ELR (cell line): ENCODE measurements at regions not wholly inside any gene's neighbourhood (a gene's known extent, or its start where the extent isn't known, plus 50 kb on each side); places are given as distances from the start of the nearest gene placed in this dataset.
"Not testable (repeated sequence)": the region's sequence is repeated elsewhere in the genome, so short reads cannot be mapped to it uniquely, and the experiment has no call there.

ENCODE experiments used
- DNase-seq: peaks from one replicate; pipeline ENCODE4 v3.0.0-alpha.2; 2015; ENCODE audit warnings: low read depth

DNA sequence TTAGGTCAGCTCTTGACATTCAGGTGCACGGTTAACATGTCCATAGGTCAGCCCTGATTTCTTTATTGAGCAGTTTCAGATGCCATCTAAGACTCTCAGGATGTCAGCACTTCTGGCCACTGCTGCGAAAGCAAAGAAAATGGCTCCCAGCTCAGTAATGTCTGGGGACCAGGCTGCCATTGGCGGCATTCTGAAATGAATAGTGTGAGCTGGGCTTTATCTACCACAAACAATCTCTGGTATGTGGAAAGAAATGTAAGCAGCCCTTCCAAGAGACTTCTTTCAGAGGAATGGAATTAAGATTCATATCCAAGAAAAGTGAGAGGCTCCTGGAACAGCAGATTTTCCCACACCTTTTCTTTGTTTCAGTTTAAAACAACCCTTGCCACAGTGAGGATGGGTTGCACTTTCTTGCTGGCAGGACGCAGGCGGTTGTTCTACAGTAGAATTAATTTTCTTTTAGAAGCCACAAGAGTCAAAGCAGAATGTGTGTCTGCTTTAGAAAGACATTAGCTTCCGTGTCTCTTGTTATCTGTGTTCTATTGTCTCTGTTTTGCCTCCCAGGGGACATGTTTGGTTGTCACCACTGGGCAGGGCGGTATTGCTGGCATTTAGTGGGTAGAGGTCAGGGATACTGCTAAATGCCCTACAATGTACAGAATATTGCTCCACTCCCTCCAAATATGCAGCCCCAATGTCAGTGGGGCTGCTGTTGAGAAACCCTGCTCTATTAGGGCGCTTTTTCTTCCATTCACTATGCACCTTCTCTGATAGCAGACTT is 149.9 kb upstream of the ANKH start:
- peak; percentile 58 for DNase-seq

DNA sequence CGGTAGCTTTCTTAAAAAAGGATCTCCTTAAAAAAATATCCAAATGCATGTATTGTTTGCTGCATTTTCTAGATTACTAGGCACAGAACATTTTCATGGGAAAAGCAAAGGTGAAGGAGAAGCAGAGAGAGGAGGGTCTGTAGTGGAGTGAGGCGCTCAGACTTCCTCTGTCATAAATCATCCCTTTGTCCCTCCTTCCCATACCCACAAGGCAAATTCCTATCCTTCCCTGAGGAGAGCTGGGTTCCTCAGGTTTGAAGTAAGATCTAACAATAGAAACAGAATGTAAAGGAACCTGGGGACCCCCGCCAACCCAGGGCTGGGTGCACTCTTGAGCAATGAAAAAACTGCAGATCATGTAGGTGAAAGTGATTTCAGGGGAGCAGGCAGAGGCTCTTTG is 149.2 kb upstream of the ANKH start:
- no peak for DNase-seq

DNA sequence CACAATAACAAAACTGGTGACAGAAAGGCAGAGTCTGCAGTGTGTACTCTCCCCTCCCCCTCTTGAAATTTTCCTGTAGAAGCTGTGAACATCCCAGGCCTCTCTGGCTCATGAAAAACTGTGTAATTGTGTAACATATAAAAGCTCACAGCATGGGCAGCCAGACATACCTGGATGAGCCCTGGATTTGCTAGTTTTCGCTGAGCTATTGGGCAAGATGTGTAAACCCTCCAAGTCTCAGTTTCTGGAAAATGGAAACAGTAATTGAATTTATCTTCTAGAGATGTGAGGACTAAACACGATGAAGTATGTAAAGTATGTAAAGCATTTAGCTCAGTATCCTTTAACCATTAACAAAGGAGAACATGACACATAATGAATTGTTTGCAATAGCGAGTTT is 143.2 kb upstream of the ANKH start:
- peak; percentile 26 for DNase-seq

DNA sequence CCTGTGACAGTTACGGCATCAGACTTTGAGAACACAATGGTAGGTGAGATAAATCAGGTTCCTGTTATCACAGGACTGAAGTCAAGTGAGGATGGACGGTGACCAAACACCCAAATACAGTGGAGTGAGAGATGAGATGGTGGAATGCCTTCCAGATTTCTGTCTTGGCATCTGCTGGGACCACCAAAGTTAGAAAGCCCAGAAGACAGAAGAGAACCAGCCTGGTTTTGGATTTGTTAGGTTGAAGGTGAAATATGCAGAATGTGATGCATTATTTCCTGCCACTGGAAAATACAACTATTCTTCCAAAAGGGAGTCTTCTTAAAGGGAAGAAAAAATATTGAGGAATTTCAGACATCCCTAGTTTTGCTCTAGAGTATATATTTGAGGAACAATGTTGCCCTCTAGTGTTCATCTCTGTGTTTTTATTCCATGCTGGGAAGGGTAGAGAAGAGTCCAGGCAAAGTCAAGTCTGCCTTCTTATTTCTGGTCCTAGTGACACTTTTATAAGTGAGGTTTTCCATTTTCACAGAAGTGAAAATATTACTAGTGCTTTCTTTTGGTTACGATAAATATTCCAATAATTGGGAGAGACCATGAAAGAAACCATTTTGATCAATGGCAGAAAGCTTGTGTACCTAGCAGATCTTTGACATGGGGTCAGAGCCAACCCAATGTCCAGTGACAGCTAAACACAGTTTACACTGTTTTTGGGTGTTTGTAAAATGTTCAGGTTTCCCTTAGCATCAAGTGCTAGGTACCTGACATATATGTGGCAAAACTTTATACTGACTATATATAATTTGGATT is 142.3 kb upstream of the ANKH start:
- DNase-seq = peak; percentile 83

DNA sequence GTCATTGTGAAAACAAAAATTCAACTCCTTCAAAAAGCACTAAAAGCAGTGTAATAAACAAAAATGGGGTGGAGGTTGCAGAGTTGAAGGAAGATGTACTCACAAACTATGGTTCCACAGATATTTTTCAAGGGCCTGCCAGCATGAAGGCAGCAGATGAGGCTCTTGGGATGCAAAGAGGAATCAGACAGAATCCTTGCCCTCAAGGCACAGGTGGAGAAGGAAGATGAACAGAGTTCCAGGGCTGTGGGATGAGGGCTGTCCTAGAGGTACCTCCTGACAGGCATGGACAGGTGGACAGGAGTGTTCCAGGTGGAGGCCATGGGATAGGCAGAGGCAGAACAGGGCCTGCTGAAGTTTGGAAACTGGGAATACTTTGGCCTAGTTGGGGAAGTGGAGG is 140.5 kb upstream of the ANKH start:
- DNase-seq = no peak

DNA sequence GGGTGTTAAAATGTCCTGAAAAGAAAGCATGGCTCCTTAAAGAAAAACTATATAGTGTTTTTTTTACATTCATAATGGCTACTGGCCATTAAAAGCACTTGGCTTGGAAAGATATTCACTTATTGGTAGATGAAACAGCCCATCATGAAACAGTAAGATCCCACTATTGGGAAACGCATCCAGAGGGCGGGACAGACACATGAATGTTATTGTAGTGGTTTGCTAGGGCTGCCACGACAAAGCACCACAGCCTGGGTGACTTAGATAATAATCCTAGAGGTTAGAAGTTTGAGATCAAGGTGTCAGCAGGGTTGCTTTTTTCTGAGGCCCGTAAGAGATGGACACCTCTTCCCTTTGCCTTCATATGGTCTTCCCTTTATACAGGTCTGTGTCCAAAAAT is 139.4 kb upstream of the ANKH start:
- peak; percentile 24 for DNase-seq

DNA sequence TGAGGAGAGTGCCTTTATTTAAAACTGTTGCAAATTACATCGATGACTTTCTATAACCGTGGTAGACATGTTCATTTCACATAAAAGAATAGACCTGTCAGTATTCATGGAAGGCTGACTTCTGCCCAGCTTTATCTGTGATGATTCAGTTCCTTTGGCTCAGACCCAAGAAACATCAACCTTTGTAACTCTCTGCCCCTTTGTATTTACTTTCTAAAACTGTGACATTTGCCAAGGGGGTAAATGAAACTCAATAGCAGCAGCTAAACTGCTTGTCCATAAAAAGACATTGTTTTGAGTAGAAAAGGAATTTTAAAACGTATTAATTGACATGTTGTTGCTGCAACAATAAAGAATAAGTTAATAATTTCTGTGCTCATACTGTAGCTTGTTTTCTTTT is 137.8 kb upstream of the ANKH start:
- DNase-seq = peak; percentile 77

DNA sequence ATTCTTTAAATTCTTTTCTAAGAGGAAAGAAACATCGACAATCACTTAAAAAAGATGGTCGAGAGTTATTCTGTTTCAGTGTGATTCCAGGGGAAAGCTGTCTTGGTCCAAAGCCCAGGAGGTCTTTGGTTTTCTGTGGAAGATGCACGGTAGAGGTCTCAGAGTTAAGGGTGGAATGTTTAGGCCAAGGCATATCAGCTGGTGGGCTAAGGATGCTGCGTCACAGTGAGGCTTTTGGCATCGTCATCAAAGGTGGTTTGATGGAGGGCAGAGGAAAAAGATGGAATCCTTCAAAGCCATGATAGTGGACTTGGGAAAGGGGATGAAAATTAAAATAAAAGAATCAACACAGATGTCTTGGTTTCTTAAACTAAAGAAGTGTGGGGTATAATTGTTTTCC is 137.3 kb upstream of the ANKH start:
- no peak for DNase-seq

DNA sequence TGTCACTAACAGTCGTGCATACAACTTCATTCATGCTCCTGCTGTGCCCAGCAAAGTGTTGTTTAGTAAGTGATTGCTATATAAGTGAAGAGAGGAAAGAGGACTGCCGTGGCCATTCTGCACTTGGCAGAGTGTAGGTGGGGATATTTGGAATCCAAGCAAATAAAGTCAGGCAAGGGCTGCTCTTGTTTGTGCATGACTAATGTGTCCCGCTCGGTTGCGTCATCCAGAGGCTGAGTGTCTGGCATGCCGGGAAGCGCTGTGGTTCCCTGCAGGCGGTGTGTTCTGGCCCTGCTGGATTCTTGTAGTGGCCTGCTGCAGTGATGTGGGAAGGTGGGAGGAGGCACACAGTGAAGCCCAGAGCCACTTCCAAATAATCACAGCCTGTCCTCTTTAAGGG is 136.9 kb upstream of the ANKH start:
- peak; percentile 94 for DNase-seq

DNA sequence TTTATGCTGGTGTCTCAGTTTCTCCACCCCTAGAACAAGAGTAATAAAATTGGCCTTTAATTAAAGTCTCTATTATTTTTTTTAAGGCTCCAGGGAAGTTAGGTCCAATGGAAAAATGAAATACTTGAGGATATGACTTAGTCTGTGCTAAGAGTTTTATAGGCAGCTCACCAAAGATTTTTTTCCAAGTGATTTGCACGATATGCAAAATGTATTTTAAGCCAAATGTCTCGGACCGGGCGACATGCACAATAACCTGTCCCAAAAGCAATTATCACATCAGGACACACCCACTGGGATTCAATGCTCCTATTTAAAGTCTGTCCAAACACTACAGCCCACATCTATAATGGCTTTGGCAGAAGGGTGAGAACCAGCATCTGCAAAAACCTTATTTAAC is 136.1 kb upstream of the ANKH start:
- DNase-seq = no peak

DNA sequence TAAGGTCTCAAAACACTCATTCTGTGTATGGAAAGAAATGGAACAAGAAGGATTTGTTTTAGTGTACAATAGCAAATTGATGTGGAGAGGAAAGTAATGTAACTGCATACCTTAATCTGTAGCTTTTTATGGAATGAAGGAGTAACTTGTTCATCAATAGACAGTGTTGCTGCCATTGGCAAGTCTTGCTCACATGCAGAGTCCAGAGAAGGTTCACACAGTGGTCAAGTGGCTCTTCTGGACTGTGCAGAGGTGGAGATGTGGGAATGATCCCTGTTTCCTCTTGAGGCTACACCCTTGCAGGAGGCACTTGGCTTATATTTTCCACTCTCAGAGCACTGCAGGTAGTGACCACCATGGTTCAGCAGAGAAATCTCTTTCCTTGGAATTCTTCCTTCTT is 132.9 kb upstream of the ANKH start:
- no peak for DNase-seq

DNA sequence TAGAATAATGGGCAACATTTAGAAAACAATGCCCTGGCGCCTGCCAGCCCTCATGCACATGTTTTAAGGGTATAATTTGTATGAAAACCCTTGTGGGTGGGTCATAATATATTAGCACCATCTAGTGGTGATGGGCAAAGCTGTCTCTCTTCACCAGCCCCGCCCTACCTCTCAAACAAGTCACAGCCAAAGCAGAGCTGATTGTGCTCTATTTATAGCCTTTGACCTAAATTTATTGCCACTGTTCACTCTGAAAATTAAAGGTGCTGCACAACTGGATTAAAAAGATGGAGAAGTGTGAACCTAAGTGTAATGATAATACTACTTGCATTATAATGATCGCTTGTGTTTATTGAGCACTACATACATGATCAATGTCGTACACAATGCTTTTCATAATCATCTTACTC is 131.9 kb upstream of the ANKH start:
- peak; percentile 76 for DNase-seq

DNA sequence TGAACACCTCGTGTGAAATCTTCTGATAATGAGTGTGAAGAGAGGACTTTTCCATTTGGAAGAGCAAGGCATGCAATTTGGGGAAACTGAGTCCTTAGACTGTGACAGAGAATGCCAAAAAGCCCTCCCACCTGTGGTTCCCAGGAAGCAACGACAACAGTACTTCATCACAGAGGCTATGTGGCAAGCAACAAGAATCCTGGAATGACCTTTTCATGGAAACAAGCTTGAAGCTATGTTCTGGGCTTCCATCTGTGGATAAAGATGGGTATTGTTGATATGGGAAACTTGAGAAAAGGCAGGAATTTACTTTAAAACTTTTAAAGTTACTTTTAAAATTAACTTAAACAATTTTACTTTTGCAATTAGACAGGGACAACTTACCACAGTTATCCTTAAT is 131.2 kb upstream of the ANKH start:
- no peak for DNase-seq

DNA sequence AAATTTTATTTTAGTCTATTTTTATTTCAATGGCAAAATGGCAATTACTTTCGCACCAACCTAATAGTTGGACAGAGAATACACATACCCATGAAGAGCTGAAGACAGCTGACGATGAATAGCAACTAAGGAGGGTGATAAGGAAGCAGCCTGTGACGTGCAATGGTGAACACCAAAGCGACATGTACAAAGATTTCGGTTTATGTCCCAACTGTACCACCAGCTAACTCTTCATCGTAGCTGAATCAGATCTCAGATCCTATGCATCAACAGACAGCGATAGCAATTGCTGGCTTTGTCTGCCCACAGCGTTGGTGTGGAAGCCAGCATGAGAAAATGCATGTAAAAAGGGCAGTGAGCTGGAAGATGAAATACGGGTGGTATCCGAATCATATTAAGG is 130.6 kb upstream of the ANKH start:
- DNase-seq = no peak

DNA sequence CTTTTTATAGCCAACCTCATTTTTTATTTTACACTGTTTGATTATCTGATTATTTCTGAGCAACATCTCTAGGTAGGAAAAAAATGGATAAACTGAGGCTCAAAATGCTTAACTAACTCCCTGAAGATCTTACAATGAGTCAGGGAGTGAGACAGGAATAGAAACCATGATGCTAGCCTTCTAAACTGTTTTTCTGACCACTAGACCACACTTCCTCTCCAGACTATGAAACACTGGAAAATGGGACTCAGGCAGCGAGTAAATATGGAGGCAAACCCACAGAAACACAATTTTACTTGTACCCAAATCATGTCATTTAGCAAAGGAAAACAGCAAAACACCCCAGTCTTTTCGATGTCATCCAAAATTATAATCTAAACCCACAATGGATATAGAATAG is 129.9 kb upstream of the ANKH start:
- DNase-seq = no peak

DNA sequence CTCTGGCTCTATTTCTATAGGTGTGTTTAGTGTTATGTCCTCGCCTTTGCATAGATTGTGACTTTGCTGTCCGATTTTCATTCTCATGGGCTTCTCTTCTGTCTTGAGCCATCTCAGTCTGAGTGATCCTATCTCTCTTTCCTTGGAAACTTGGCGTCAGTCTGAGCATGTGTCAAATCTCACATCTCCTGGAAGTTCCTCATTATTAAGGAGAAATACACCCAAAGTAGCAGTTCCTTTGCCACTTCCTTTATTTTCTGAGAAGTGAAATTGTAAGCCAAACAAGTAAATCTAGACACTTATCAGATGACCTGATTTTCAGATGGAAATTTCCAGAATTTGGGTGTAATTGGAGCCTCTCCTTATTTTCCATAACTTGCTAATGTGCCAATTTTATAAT is 126.9 kb upstream of the ANKH start:
- DNase-seq = no peak

DNA sequence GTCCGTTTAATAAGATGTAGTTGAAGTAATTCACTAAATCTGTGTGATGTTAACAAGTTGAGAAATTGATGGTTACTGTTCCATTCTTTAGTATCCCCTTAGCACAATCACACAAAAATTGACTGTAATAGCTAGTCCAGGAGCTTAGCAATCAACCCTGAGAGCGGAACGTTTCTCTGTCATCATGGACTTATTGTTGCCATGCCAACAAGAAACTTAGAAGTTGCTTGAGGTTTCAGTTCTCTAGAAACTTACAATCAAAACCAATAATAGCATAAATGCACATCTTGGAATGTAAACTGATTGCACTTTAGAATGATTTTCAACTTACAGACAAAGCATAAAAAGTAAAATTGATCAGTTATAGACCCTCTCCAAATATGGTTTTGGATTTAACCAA is 125.4 kb upstream of the ANKH start:
- DNase-seq = no peak

DNA sequence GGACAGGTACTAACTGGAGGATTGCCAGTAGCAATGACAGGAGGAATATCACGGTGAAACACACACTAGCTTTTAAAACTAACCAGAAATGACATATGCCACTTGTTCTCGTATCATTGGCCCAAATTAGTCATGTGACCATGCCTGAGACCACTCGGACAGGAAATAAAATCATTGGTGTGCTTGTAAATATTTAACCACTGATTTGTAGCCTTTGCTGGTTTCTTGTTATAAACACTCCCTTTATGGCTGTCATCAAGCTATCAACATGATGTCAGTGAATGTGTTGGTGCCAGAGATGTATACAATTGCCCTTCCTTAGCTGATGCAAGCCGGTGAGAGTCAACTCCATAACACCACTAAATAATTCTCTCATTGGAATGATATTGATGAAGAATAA is 123.7 kb upstream of the ANKH start:
- no peak for DNase-seq

DNA sequence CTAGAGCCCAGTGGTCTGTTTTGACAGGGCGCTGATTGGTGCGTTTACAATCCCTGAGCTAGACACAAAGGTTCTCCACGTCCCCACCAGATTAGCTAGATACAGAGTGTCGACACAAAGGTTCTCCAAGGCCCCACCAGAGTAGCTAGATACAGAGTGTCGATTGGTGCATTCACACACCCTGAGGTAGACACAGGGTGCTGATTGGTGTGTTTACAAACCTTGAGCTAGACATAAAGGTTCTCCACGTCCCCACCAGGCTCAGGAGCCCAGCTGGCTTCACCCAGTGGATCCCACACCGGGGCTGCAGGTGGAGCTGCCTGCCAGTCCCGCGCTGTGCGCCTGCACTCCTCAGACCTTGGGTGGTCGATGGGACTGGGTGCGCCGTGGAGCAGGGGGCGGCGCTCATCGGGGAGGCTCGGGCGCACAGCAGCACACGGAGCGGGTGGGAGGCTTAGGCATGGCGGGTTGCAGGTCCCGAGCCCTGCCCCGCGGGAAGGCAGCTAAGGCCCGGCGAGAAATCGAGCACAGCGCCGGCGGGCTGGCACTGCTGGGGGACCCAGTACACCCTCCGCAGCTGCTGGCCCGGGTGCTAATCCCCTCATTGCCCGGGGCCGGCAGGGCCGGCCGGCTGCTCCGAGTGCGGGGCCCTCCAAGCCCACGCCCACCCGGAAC is 122.0 kb upstream of the ANKH start:
- not testable (repeated sequence) for DNase-seq

DNA sequence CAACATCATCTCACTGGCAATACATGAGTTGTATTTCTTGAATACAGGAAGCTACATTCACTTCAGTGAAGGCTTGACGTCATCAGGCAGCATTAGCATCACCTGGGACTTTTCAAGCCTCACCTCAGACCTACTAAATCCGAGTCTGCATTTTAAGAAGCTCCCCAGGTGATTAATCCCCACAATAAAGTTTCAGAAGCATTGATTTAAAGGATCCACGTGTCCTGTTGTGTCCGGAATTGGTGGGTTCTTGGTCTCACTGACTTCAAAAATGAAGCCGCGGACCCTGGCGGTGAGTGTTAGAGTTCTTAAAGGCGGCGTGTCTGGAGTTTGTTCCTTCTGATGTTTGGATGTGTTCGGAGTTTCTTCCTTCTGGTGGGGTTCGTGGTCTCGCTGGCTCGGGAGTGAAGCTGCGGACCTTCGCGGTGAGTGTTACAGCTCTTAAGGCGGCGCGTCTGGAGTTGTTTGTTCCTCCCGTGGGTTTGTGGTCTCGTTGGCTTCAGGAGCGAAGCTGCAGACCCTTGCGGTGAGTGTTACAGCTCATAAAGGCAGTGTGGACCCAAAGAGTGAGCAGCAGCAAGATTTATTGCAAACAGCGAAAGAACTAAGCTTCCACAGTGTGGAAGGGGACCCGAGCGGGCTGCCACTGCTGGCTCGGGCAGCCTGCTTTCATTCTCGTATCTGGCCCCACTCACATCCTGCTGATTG is 121.3 kb upstream of the ANKH start:
- not testable (repeated sequence) for DNase-seq

DNA sequence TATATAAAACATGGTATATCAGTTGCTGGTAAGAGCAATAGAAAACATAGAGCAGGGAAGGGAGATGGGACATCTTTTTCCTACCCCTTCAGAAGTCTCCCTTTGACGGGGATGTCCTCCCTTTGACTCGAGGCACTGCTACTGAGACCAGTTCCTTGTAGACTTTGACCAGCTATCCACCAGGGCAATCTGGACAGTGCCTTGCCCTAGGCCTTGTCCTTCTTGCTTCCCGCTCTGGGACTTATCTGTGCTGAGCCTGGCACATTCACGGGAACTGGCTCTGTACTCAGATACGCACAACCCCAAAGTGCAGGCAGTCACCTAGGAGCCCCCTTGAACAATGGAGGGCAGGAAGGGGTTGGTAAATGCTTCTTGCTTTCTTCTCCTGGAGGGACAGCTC is 116.6 kb upstream of the ANKH start:
- no peak for DNase-seq

DNA sequence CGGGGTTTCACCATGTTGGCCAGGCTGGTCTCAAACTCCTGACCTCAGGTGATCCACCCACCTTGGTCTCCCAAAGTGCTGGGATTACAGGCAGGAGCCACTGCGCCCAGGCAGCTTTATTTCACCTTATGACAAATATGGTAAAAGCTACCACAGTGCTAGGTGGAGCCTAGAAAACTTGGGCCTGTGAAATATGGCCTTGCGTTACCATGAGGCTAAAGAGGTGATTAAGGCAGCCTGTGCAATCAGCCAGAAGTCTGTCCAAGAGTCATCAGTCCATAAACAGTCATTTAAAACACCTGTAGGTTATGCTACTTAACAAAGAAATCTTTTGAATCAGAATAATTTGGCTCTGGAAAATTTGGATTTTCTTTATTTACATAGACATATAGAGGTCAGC is 114.8 kb upstream of the ANKH start:
- DNase-seq = no peak
